ENCODE measurements at regions not wholly inside any gene's neighbourhood (a gene's known extent, or its start where the extent isn't known, plus 50 kb on each side); places are given as distances from the start of the nearest gene placed in this dataset.
"Not testable (repeated sequence)": the region's sequence is repeated elsewhere in the genome, so short reads cannot be mapped to it uniquely, and the experiment has no call there.

GRCh38 chr12:131404705-131405104, 306.2 kb upstream of the SFSWAP start:
- no peaks in the 10 kb centered on the region for H3K36me3 Mint-ChIP-seq
- CTCF ChIA-PET: no interaction called here
- H3K4me3 Mint-ChIP-seq: no peak overlapping the region
- no peaks in the 10 kb centered on the region for H3K4me1 Mint-ChIP-seq
- H3K27me3 Mint-ChIP-seq: no peaks in the 10 kb centered on the region
- H3K27ac Mint-ChIP-seq: no peak overlapping the region
- H3K9me3 Mint-ChIP-seq (ENCODE audit: low read depth): no peaks in the 10 kb centered on the region
- DNase-seq (no peak), ATAC-seq (no peak)

- Mint-ChIP-seq H3K27ac (no peak overlapping the region), H3K4me1 (no peaks in the 10 kb centered on the region), H3K4me3 (no peak overlapping the region), H3K9me3 (ENCODE audit: low read depth) (no peaks in the 10 kb centered on the region), H3K36me3 (no peaks in the 10 kb centered on the region), H3K27me3 (no peaks in the 10 kb centered on the region)
- DNase-seq: no peak
- CTCF ChIA-PET: no interaction called here
- no peak for ATAC-seq
Measured at GRCh38 chr12:131407221-131408035, 303.5 kb upstream of the SFSWAP start.

- H3K9me3 Mint-ChIP-seq (ENCODE audit: low read depth): no peaks in the 10 kb centered on the region
- ATAC-seq: no peak
- H3K27me3 Mint-ChIP-seq: no peaks in the 10 kb centered on the region
- CTCF ChIA-PET: no interaction called here
- no peak overlapping the region for H3K4me3 Mint-ChIP-seq
- no peaks in the 10 kb centered on the region for H3K36me3 Mint-ChIP-seq
- no peak overlapping the region for H3K27ac Mint-ChIP-seq
- no peak for DNase-seq
- no peaks in the 10 kb centered on the region for H3K4me1 Mint-ChIP-seq
Measured at GRCh38 chr12:131408036-131408365, 302.9 kb upstream of the SFSWAP start.

- H3K4me3 Mint-ChIP-seq: no peak overlapping the region
- no peaks in the 10 kb centered on the region for H3K4me1 Mint-ChIP-seq
- ATAC-seq (no peak), DNase-seq (no peak)
- CTCF ChIA-PET: no interaction called here
- H3K27me3 Mint-ChIP-seq: no peaks in the 10 kb centered on the region
- H3K9me3 Mint-ChIP-seq (ENCODE audit: low read depth): no peaks in the 10 kb centered on the region
- H3K27ac Mint-ChIP-seq: no peak overlapping the region
- no peaks in the 10 kb centered on the region for H3K36me3 Mint-ChIP-seq
Measured at GRCh38 chr12:131408484-131408883, 302.4 kb upstream of the SFSWAP start.

- ATAC-seq: no peak
- CTCF ChIA-PET: no interaction called here
- Mint-ChIP-seq H3K9me3 (ENCODE audit: low read depth) (no peaks in the 10 kb centered on the region), H3K27me3 (no peaks in the 10 kb centered on the region), H3K4me1 (no peaks in the 10 kb centered on the region), H3K27ac (no peak overlapping the region), H3K4me3 (no peak overlapping the region), H3K36me3 (no peaks in the 10 kb centered on the region)
- no peak for DNase-seq
Measured at GRCh38 chr12:131409211-131409610, 301.7 kb upstream of the SFSWAP start.

- H3K27me3 Mint-ChIP-seq; H3K4me1 Mint-ChIP-seq; CTCF ChIA-PET; H3K36me3 Mint-ChIP-seq; DNase-seq; H3K9me3 Mint-ChIP-seq (ENCODE audit: low read depth); H3K27ac Mint-ChIP-seq; ATAC-seq; H3K4me3 Mint-ChIP-seq: not testable (repeated sequence)
Measured at GRCh38 chr12:131411827-131412226, 299.1 kb upstream of the SFSWAP start.

GRCh38 chr12:131413006-131413405, 297.9 kb upstream of the SFSWAP start:
- DNase-seq (no peak), ATAC-seq (no peak)
- CTCF ChIA-PET: no interaction called here
- Mint-ChIP-seq H3K27ac (no peak overlapping the region), H3K36me3 (no peaks in the 10 kb centered on the region), H3K4me1 (no peaks in the 10 kb centered on the region), H3K9me3 (ENCODE audit: low read depth) (no peaks in the 10 kb centered on the region), H3K27me3 (no peaks in the 10 kb centered on the region), H3K4me3 (no peak overlapping the region)

GRCh38 chr12:131413471-131413870, 297.4 kb upstream of the SFSWAP start:
- CTCF ChIA-PET: no interaction called here
- no peaks in the 10 kb centered on the region for H3K9me3 Mint-ChIP-seq (ENCODE audit: low read depth)
- DNase-seq (no peak), ATAC-seq (no peak)
- no peak overlapping the region for H3K27ac Mint-ChIP-seq
- no peaks in the 10 kb centered on the region for H3K27me3 Mint-ChIP-seq
- no peaks in the 10 kb centered on the region for H3K36me3 Mint-ChIP-seq
- no peak overlapping the region for H3K4me3 Mint-ChIP-seq
- H3K4me1 Mint-ChIP-seq: no peaks in the 10 kb centered on the region

GRCh38 chr12:131414155-131414922, 296.6 kb upstream of the SFSWAP start:
- DNase-seq; H3K36me3 Mint-ChIP-seq; ATAC-seq; H3K9me3 Mint-ChIP-seq (ENCODE audit: low read depth); H3K27ac Mint-ChIP-seq; H3K27me3 Mint-ChIP-seq; CTCF ChIA-PET; H3K4me3 Mint-ChIP-seq; H3K4me1 Mint-ChIP-seq: not testable (repeated sequence)

- no peak overlapping the region for H3K27ac Mint-ChIP-seq
- no peak overlapping the region for H3K4me3 Mint-ChIP-seq
- no peaks in the 10 kb centered on the region for H3K4me1 Mint-ChIP-seq
- CTCF ChIA-PET: no interaction called here
- H3K36me3 Mint-ChIP-seq: no peaks in the 10 kb centered on the region
- H3K27me3 Mint-ChIP-seq: no peaks in the 10 kb centered on the region
- DNase-seq (no peak), ATAC-seq (no peak)
- no peaks in the 10 kb centered on the region for H3K9me3 Mint-ChIP-seq (ENCODE audit: low read depth)
Measured at GRCh38 chr12:131415781-131416180, 295.1 kb upstream of the SFSWAP start.

- Mint-ChIP-seq H3K27me3 (no peaks in the 10 kb centered on the region), H3K4me3 (no peak overlapping the region), H3K4me1 (no peaks in the 10 kb centered on the region), H3K9me3 (ENCODE audit: low read depth) (no peaks in the 10 kb centered on the region), H3K27ac (no peak overlapping the region), H3K36me3 (no peaks in the 10 kb centered on the region)
- ATAC-seq (no peak), DNase-seq (no peak)
- CTCF ChIA-PET: no interaction called here
Measured at GRCh38 chr12:131418121-131418520, 292.8 kb upstream of the SFSWAP start.

- H3K4me1 Mint-ChIP-seq: no peaks in the 10 kb centered on the region
- DNase-seq: no peak
- H3K27me3 Mint-ChIP-seq: peaks cover 2% of the 10 kb centered on the region
- ATAC-seq: no peak
- no peak overlapping the region for H3K27ac Mint-ChIP-seq
- H3K4me3 Mint-ChIP-seq: no peak overlapping the region
- no peaks in the 10 kb centered on the region for H3K36me3 Mint-ChIP-seq
- CTCF ChIA-PET: no interaction called here
- peaks cover 4% of the 10 kb centered on the region for H3K9me3 Mint-ChIP-seq (ENCODE audit: low read depth)
Measured at GRCh38 chr12:131418884-131419283, 292.0 kb upstream of the SFSWAP start.

GRCh38 chr12:131420867-131421447, 289.9 kb upstream of the SFSWAP start:
- ATAC-seq: no peak
- no peak overlapping the region for H3K27ac Mint-ChIP-seq
- no peaks in the 10 kb centered on the region for H3K36me3 Mint-ChIP-seq
- H3K4me1 Mint-ChIP-seq: no peaks in the 10 kb centered on the region
- CTCF ChIA-PET: no interaction called here
- H3K27me3 Mint-ChIP-seq: peaks cover 4% of the 10 kb centered on the region
- peaks cover 10% of the 10 kb centered on the region for H3K9me3 Mint-ChIP-seq (ENCODE audit: low read depth)
- H3K4me3 Mint-ChIP-seq: no peak overlapping the region
- no peak for DNase-seq

- no peak for ATAC-seq
- no peak for DNase-seq
- Mint-ChIP-seq H3K36me3 (no peaks in the 10 kb centered on the region), H3K9me3 (ENCODE audit: low read depth) (peaks cover 10% of the 10 kb centered on the region), H3K4me1 (no peaks in the 10 kb centered on the region), H3K27ac (no peak overlapping the region), H3K27me3 (peaks cover 6% of the 10 kb centered on the region), H3K4me3 (no peak overlapping the region)
- CTCF ChIA-PET: no interaction called here
Measured at GRCh38 chr12:131421509-131422186, 289.2 kb upstream of the SFSWAP start.
